Breast epithelium (tissue), 3 donors: ENCODE measurements at regions not wholly inside any gene's neighbourhood (a gene's known extent, or its start where the extent isn't known, plus 50 kb on each side); places are given as distances from the start of the nearest gene placed in this dataset.

Experiments
- POLR2A ChIP-seq: fragments of 450-650 bp; IDR thresholded peaks from one replicate; pipeline ENCODE4 v1.6.1; 2016; ENCODE audit warnings: antibody characterized with exemption, mild to moderate bottlenecking, moderate library complexity
- POLR2AphosphoS5 ChIP-seq, 3 donors: sonication (generic); formaldehyde crosslinking; IDR thresholded peaks; one replicate each; pipeline ENCODE4 v1.6.1; 2017; ENCODE audit warnings: antibody characterized with exemption in 3 of 3
- TF ChIP-seq, protein P1 (sequence below), 3 donors: fragments of 450-650 bp; IDR thresholded peaks; one replicate each; pipeline ENCODE4 v1.5.1; 2016 to 2017; ENCODE audit warnings: antibody characterized with exemption in 3 of 3, mild to moderate bottlenecking in 3 of 3, moderate library complexity in 3 of 3

DNA sequence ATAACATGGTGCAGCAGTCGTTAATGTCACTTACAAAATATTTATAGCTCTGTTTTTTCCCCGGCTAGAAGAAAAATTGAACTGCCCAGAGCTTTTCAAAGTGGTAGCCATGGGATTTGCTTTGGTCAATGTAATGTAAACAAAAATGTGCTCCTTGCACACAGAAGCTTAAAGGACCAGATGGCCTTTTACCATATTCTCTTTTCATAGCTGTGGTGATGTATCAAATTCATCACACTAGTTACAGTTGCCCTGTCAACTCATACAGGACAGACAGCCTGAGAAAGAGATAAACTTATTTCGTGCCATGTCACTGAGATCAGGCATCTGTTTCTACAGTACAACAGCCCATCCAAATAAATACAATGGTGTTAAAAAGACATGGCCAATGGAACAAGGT is 368.1 kb upstream of the CDH19 start:
- TF ChIP-seq, protein P1, sequence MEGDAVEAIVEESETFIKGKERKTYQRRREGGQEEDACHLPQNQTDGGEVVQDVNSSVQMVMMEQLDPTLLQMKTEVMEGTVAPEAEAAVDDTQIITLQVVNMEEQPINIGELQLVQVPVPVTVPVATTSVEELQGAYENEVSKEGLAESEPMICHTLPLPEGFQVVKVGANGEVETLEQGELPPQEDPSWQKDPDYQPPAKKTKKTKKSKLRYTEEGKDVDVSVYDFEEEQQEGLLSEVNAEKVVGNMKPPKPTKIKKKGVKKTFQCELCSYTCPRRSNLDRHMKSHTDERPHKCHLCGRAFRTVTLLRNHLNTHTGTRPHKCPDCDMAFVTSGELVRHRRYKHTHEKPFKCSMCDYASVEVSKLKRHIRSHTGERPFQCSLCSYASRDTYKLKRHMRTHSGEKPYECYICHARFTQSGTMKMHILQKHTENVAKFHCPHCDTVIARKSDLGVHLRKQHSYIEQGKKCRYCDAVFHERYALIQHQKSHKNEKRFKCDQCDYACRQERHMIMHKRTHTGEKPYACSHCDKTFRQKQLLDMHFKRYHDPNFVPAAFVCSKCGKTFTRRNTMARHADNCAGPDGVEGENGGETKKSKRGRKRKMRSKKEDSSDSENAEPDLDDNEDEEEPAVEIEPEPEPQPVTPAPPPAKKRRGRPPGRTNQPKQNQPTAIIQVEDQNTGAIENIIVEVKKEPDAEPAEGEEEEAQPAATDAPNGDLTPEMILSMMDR (IDR thresholded peaks at IDR 0.05) = no peak
- TF ChIP-seq POLR2AphosphoS5 (IDR thresholded peaks at IDR 0.05) = no peak
- TF ChIP-seq POLR2A = no peak
